ENCODE measurements at regions not wholly inside any gene's neighbourhood (a gene's known extent, or its start where the extent isn't known, plus 50 kb on each side); places are given as distances from the start of the nearest gene placed in this dataset.

GRCh38 chrX:13474164-13474516 lies 95.3 kb upstream of the EGFL6 start:
- Histone ChIP-seq H3K4me3 (ENCODE audit: low read depth, low read length) (no peak overlapping the region), H3K27me3 (ENCODE audit: control insufficient read depth, insufficient read depth, low read length) (no peaks in the 10 kb centered on the region), H3K36me3 (ENCODE audit: control insufficient read depth, insufficient read depth, low read length) (no peaks in the 10 kb centered on the region)
- TF ChIP-seq CTCF (IDR thresholded peaks at IDR 0.05; ENCODE audit: insufficient read depth, low read length, poor library complexity, severe bottlenecking), result no peak
- DNase-seq (ENCODE audit: low read depth), result no peak

- H3K27me3 ChIP-seq (ENCODE audit: control insufficient read depth, insufficient read depth, low read length), result no peaks in the 10 kb centered on the region
- no peak overlapping the region for H3K4me3 ChIP-seq (ENCODE audit: low read depth, low read length)
- H3K36me3 ChIP-seq (ENCODE audit: control insufficient read depth, insufficient read depth, low read length), result no peaks in the 10 kb centered on the region
- no peak for DNase-seq (ENCODE audit: low read depth)
- TF ChIP-seq CTCF (IDR thresholded peaks at IDR 0.05; ENCODE audit: insufficient read depth, low read length, poor library complexity, severe bottlenecking), result no peak
These were observed 95.8 kb upstream of the EGFL6 start for GRCh38 chrX:13473442-13474163.

DNA sequence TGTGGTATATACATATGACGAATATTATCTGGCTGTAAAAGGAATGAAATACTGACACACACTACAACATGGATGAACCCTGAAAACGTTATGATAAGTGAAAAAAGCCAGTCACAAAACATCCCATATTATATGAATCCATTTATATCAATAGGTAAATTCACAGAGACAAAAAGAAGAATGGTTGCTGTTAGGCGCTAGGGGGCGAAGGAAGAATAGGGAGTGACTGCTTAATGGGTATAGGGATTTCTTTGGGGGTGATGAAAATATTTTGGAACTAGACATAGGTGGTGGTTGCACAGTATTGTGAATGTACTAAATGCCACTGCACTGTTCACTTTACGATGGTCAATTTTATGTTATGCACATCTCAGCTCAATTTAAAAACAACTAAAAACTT lies 96.4 kb upstream of the EGFL6 start:
- DNase-seq (ENCODE audit: low read depth), result no peak

DNA sequence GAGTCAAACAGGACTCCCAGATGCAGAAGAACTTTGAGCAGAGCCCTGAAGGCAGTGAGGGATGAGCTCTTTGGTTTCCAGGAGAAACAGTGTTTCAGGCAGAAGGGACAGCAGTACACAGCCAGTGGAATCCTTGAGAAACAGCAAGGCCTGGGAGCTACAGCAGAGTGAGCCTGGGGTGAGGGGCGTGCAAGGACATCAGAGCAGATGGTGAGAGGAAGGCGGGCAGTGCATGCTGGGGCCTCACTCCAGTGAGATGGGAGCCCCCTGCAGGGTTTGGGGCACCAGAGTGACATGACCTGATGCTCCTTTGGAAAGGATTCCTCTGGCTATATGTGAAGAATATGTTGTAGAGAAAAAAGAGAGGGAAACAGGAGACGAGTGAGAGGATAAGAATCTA lies 98.1 kb upstream of the EGFL6 start:
- H3K36me3 ChIP-seq (ENCODE audit: control insufficient read depth, insufficient read depth, low read length), result no peaks in the 10 kb centered on the region
- no peak overlapping the region for H3K4me3 ChIP-seq (ENCODE audit: low read depth, low read length)
- no peak for TF ChIP-seq CTCF (IDR thresholded peaks at IDR 0.05; ENCODE audit: insufficient read depth, low read length, poor library complexity, severe bottlenecking)
- H3K27me3 ChIP-seq (ENCODE audit: control insufficient read depth, insufficient read depth, low read length), result no peaks in the 10 kb centered on the region
- no peak for DNase-seq (ENCODE audit: low read depth)

More for the DNA sequence above, 96.4 kb upstream of the EGFL6 start:
- H3K36me3 ChIP-seq (ENCODE audit: control insufficient read depth, insufficient read depth, low read length), result no peaks in the 10 kb centered on the region
- H3K27me3 ChIP-seq (ENCODE audit: control insufficient read depth, insufficient read depth, low read length), result no peaks in the 10 kb centered on the region
- TF ChIP-seq CTCF (IDR thresholded peaks at IDR 0.05; ENCODE audit: insufficient read depth, low read length, poor library complexity, severe bottlenecking), result peak; percentile 16
- H3K4me3 ChIP-seq (ENCODE audit: low read depth, low read length), result no peak overlapping the region

- TF ChIP-seq CTCF (IDR thresholded peaks at IDR 0.05; ENCODE audit: insufficient read depth, low read length, poor library complexity, severe bottlenecking), result no peak
- no peaks in the 10 kb centered on the region for H3K27me3 ChIP-seq (ENCODE audit: control insufficient read depth, insufficient read depth, low read length)
- H3K36me3 ChIP-seq (ENCODE audit: control insufficient read depth, insufficient read depth, low read length), result no peaks in the 10 kb centered on the region
- no peak overlapping the region for H3K4me3 ChIP-seq (ENCODE audit: low read depth, low read length)
- DNase-seq (ENCODE audit: low read depth), result no peak
These were observed 98.8 kb upstream of the EGFL6 start for GRCh38 chrX:13470685-13470977.

- Histone ChIP-seq H3K36me3 (ENCODE audit: control insufficient read depth, insufficient read depth, low read length) (no peaks in the 10 kb centered on the region), H3K4me3 (ENCODE audit: low read depth, low read length) (no peak overlapping the region), H3K27me3 (ENCODE audit: control insufficient read depth, insufficient read depth, low read length) (no peaks in the 10 kb centered on the region)
- no peak for TF ChIP-seq CTCF (IDR thresholded peaks at IDR 0.05; ENCODE audit: insufficient read depth, low read length, poor library complexity, severe bottlenecking)
- DNase-seq (ENCODE audit: low read depth), result peak; percentile 44
These were observed 99.3 kb upstream of the EGFL6 start for GRCh38 chrX:13469963-13470684.
